ENCODE measurements at regions not wholly inside any gene's neighbourhood (a gene's known extent, or its start where the extent isn't known, plus 50 kb on each side); places are given as distances from the start of the nearest gene placed in this dataset.
"Not testable (repeated sequence)": the region's sequence is repeated elsewhere in the genome, so short reads cannot be mapped to it uniquely, and the experiment has no call there.

DNA sequence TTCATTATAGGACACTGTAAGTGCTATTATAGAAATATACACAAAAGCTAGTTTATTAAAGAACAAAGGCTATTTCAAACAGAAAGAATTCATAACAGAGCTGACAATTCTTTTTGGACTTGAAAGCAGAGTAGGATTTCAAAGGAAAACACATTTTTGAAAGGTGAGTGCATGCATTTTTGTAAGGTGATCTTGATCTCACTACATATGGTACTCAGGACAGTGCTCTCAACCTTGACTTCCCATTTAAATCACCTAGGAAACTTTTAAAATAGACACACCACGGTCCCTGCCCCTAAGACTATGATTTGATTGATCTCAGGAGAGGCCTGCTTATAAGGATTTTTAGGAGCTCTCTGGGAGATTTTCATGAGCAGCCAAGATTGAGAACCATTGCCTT lies 1362.0 kb downstream of the CDH8 start:
- DNase-seq: no peak
- no peak for ATAC-seq

GRCh38 chr16:60655514-60656153 lies 1380.6 kb downstream of the CDH8 start:
- ATAC-seq (no peak), DNase-seq (no peak)

GRCh38 chr16:60651346-60651745 lies 1384.9 kb downstream of the CDH8 start:
- ATAC-seq (no peak), DNase-seq (no peak)

DNA sequence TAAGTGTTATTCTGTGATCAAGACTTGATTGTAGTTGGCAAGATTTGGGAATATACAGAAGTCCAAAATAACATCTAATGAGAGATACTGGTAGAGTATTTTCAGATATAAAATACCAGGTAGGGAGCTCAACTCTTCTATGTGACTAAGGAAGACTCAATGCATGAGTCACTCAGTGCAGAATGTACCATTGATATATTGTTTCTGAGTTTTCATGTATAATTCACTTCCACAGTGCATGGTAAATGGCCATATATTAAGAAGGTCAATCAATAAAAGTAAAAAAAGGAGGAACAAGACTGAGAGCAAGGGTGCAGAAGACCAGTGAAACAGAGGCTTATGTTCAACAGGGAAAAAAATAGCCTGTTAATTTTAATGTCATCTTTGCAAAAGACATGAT lies 1387.9 kb downstream of the CDH8 start:
- ATAC-seq (no peak), DNase-seq (no peak)

- not testable (repeated sequence) for ATAC-seq, DNase-seq
Measured at GRCh38 chr16:60647388-60647787, 1388.8 kb downstream of the CDH8 start.

GRCh38 chr16:60646631-60647030 lies 1389.6 kb downstream of the CDH8 start:
- ATAC-seq: no peak

DNA sequence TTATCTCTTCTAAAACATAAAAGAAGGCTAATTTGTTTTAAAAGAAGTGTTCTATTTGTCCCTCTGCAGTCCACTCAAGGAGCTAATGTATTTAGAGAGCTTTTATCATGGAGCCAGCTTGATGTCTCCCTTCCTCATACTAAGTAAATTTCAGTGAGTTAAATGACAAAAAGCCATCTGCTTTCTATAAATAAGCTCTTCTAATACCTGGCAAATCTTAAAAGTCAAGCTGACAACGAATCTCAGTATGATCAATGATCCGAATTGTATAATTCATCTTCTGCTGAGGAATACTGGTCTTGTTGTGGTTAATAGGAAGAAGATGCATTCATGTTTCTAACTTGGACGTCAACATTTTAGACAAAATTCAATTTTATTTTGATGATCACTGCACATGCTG lies 1390.7 kb downstream of the CDH8 start:
- no peak for ATAC-seq

More at GRCh38 chr16:60646631-60647030, 1389.6 kb downstream of the CDH8 start:
- no peak for DNase-seq

GRCh38 chr16:60642956-60643355 lies 1393.3 kb downstream of the CDH8 start:
- ATAC-seq (no peak), DNase-seq (no peak)

More for the DNA sequence above, 1390.7 kb downstream of the CDH8 start:
- no peak for DNase-seq

DNA sequence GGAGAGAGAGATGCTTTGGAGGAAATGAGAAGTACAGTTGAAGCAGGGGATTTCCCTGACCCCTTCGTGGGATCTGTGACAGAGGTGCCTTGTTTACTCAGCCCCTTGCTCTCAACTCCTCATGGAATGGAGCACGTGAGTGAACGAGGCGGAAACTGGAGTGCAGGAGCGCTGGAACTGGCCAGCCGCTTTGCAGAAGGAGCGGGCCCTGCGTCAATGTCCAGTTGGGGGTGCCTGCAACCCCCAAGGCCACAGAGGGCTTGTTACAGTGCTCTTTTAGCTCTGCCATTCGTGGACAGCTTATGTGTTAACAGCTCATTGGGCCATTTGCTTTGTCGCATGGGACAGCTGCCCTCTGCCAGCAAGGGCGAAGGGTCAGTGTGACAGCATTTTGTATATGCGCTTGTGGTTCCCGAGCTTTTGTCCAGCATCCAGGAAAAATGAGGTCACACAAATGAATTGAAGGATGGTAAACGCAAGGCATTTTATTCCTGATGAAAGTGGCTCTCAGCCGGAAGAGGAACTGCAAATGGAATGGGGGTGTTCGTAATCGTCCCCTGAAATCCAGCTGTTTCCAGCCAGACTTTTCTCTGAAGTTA lies 1395.1 kb downstream of the CDH8 start:
- ATAC-seq: no peak
- no peak for DNase-seq

DNA sequence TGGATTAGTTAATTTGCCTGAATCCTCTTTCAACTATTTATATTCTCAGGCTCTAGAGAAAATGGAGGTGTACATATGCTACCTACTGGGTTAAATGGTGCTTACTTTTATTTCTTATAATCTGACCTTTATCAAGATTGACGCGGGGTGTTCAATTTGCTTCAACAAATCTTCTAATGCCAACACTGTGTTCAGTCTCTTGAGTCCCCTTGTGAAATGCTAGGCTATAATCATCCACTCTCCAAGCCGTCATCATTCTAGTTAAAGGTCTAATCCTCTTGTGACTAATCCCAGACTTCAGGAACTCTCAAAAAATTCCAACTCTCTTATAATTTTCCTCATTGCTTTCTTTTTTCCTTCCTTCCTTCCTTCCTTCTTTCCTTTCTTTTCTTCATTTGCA lies 1396.2 kb downstream of the CDH8 start:
- no peak for DNase-seq
- ATAC-seq: no peak

GRCh38 chr16:60636636-60637035 lies 1399.6 kb downstream of the CDH8 start:
- not testable (repeated sequence) for ATAC-seq, DNase-seq

- ATAC-seq: no peak
- no peak for DNase-seq
Measured at GRCh38 chr16:60636117-60636516, 1400.1 kb downstream of the CDH8 start.

DNA sequence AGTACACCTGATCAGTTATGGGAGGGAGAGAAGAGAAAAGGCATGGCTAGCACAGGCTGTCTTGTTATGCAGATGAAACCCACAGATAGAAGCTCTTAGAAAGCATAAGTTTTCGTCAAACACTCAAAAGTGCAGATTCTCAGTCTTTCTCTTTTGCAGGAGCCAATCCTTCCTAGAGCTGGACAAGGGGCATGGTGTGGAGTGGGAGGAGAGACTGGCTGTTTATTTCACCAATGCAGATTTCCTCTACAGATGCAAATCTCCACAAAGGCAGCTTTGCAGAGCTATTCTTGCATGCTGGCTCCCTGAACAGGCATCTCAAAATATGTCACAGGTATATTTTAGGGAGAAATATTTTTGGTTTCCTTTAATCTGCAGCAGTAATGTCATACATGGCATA lies 1400.7 kb downstream of the CDH8 start:
- DNase-seq: no peak
- no peak for ATAC-seq

GRCh38 chr16:60611844-60612243 lies 1424.4 kb downstream of the CDH8 start:
- no peak for DNase-seq
- ATAC-seq: no peak

GRCh38 chr16:60608971-60609370 lies 1427.3 kb downstream of the CDH8 start:
- ATAC-seq (no peak), DNase-seq (no peak)

GRCh38 chr16:60605652-60606051 lies 1430.6 kb downstream of the CDH8 start:
- not testable (repeated sequence) for DNase-seq, ATAC-seq

- ATAC-seq: no peak
- no peak for DNase-seq
Measured at GRCh38 chr16:60605176-60605575, 1431.1 kb downstream of the CDH8 start.

- ATAC-seq (no peak), DNase-seq (no peak)
Measured at GRCh38 chr16:60586493-60586892, 1449.7 kb downstream of the CDH8 start.

DNA sequence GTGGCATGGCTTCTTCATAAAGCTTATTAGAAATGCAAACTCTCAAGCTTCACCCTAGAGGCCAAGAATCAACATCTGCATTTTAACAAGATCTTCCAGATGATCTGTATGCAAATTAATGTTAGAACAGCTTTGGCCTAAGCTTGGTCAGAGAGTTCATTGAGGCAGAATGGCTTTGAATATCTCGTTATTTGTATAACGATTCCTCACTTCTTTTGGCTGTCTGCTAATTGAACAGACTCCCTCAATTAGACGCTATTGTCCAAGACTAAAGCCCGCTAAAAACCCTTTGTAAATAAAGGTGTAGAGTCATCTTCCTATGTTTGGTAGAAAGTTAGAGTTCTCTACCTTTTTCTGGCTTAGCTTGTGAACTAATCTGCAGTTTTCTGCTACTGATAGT lies 1453.7 kb downstream of the CDH8 start:
- no peak for ATAC-seq

GRCh38 chr16:60566901-60567300 lies 1469.3 kb downstream of the CDH8 start:
- no peak for ATAC-seq
- no peak for DNase-seq

More for the DNA sequence above, 1453.7 kb downstream of the CDH8 start:
- no peak for DNase-seq

DNA sequence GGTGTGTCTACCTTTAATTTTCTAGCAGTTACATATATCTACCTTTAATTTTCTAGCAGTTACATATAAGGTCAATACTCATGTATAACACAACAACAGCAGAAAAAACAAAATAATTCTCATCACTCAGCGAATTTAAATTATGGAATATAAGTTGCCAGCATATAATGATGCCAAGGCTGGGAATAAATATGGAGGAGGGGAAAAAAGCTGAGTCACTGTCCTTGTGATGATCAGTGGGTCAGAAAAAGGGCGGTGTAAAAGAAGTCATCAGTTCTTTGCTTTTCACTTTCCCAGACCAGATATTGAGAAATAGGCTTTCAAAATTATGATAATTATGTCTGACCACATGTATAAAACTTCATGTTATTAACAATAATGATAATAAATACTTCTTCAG lies 1471.7 kb downstream of the CDH8 start:
- no peak for ATAC-seq
- no peak for DNase-seq

DNA sequence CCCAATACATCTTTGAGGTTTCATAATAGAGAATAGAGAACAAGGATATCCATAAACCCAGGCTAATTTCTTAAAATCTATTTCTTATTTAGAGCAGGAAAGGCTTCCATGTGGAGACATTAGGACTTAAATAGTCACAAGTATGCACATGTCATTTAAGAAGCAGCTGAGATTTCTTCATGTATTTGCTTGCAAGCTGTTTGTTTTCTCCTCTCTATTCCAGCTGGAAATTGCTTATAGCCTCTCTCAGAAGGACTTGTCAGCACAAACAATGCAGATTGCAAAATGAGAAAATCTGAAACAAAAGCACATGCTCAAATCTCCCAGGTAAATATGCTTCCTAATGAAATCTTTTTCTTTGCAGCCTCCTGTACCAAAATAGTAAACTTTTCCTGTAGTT lies 1473.1 kb downstream of the CDH8 start:
- no peak for ATAC-seq

GRCh38 chr16:60558936-60559335 lies 1477.3 kb downstream of the CDH8 start:
- ATAC-seq (no peak), DNase-seq (no peak)

More for the DNA sequence above, 1473.1 kb downstream of the CDH8 start:
- DNase-seq: no peak

- no peak for DNase-seq
- no peak for ATAC-seq
Measured at GRCh38 chr16:60553090-60553757, 1483.0 kb downstream of the CDH8 start.
